GM12878 (cell line): ENCODE measurements at regions not wholly inside any gene's neighbourhood (a gene's known extent, or its start where the extent isn't known, plus 50 kb on each side); places are given as distances from the start of the nearest gene placed in this dataset.

Experiments
- ATAC-seq: fragments of 200-7000 bp; cut with Tn5 transposase; 3 replicates; pipeline ENCODE4 v1.9.1; 2020; ENCODE audit warnings: mild to moderate bottlenecking, moderate library complexity
- BruUV-seq: library from RNA; stranded (reverse); fragments of 400-500 nt; replicated peaks from 2 replicates; lab custom pipeline; 2021; lab: Mats Ljungman, UMichigan
- CTCF ChIA-PET: fragments of 300-600 bp; sonication (Branson Sonifier 250); formaldehyde crosslinking; extraction: SDS; loops from one replicate; lab custom pipeline; 2021; ENCODE audit warnings: inconsistent platforms; lab: Yijun Ruan, JAX
- POLR2A ChIA-PET: fragments of 350-600 bp; formaldehyde crosslinking; extraction: SDS; loops from one replicate; lab custom pipeline; 2021; ENCODE audit warnings: inconsistent platforms; lab: Charles Lee
- RAD21 ChIA-PET: fragments of 300-600 bp; sonication (Branson Sonifier 250); formaldehyde crosslinking; loops from one replicate; lab custom pipeline; 2023; ENCODE audit warnings: antibody characterized with exemption; ENCODE audit not compliant: unreplicated experiment; lab: Charles Lee
- SMC1A ChIA-PET: fragments of 300-600 bp; sonication (Branson Sonifier 250); formaldehyde crosslinking; loops from one replicate; lab custom pipeline; 2023; ENCODE audit not compliant: unreplicated experiment, uncharacterized antibody; lab: Charles Lee
- DNase-seq: peaks from one replicate; pipeline ENCODE4 v3.0.0-alpha.2; 2011; ENCODE audit warnings: low read depth, low spot score
- FAIRE-seq: peaks from 3 replicates; lab custom pipeline; 2011; peaks lifted over from hg19 to GRCh38; lab: Jason Lieb, UNC
- H2AFZ ChIP-seq: 2 replicates; pipeline ENCODE4 v1.6.0; 2011; ENCODE audit warnings: low read depth, low read length, control low read depth; ENCODE audit not compliant: control insufficient read depth
- H3K27ac ChIP-seq: 2 replicates; pipeline ENCODE4 v1.5.1; 2011; ENCODE audit warnings: control low read depth; ENCODE audit not compliant: control insufficient read depth, insufficient read depth
- H3K27me3 ChIP-seq, 2 experiments: replicated peaks in 1 of 2; 2 replicates each; pipeline versions ENCODE4 v1.6.0 to v1.6.1; 2011; ENCODE audit warnings: low read length in 1 of 2; ENCODE audit not compliant: control insufficient read depth in 2 of 2, insufficient read depth in 2 of 2
- H3K36me3 ChIP-seq, 2 experiments: 2 replicates each; pipeline ENCODE4 v1.5.1; 2011; ENCODE audit warnings: low read length in 1 of 2; ENCODE audit not compliant: control insufficient read depth in 2 of 2, insufficient read depth in 2 of 2
- H3K4me1 ChIP-seq: 2 replicates; pipeline ENCODE4 v1.6.1; 2011; ENCODE audit warnings: mild to moderate bottlenecking, low read length, moderate library complexity, mixed read lengths; ENCODE audit not compliant: control insufficient read depth, insufficient read depth
- H3K4me2 ChIP-seq: 2 replicates; pipeline ENCODE4 v1.6.0; 2011; ENCODE audit warnings: control low read depth; ENCODE audit not compliant: control insufficient read depth, insufficient read depth
- H3K4me3 ChIP-seq: fragments of 200-600 bp; sonication (generic); 2 replicates; pipeline ENCODE4 v1.5.1; 2016
- H3K79me2 ChIP-seq: 2 replicates; pipeline ENCODE4 v1.6.0; 2011; ENCODE audit warnings: low read length; ENCODE audit not compliant: control insufficient read depth, insufficient read depth
- H3K9ac ChIP-seq: 2 replicates; pipeline ENCODE4 v1.8.0; 2011; ENCODE audit warnings: low read length, control low read depth, mixed read lengths; ENCODE audit not compliant: control insufficient read depth, insufficient read depth
- H3K9me3 ChIP-seq: replicated peaks from 3 replicates; pipeline ENCODE4 v1.5.1; 2011; ENCODE audit warnings: mild to moderate bottlenecking, low read length; ENCODE audit not compliant: control insufficient read depth, insufficient read depth
- H4K20me1 ChIP-seq: 2 replicates; pipeline ENCODE4 v1.6.0; 2011; ENCODE audit not compliant: control insufficient read depth, insufficient read depth
- BCLAF1 ChIP-seq: fragments of 450-650 bp; IDR thresholded peaks from 2 replicates; pipeline ENCODE4 v1.6.1; 2017; ENCODE audit warnings: antibody characterized with exemption, mild to moderate bottlenecking, moderate library complexity
- BMI1 ChIP-seq: fragments of 450-650 bp; IDR thresholded peaks from 2 replicates; pipeline ENCODE4 v1.6.1; 2016; ENCODE audit warnings: mild to moderate bottlenecking, moderate library complexity, borderline replicate concordance
- CBX5 ChIP-seq: sonication (generic); IDR thresholded peaks from 2 replicates; pipeline ENCODE4 v1.6.1; 2016; ENCODE audit warnings: low read depth, moderate library complexity, mild to moderate bottlenecking, inconsistent platforms
- EGR1 ChIP-seq, 2 experiments: IDR thresholded peaks; 1 replicate in 1 of 2; 2 replicates in 1 of 2; pipeline ENCODE4 v1.6.1; 2011 to 2012; ENCODE audit warnings: low read depth in 2 of 2, low read length in 2 of 2, borderline replicate concordance in 1 of 2, mild to moderate bottlenecking in 1 of 2, moderate library complexity in 1 of 2
- HDGF ChIP-seq: fragments of 450-650 bp; IDR thresholded peaks from 2 replicates; pipeline ENCODE4 v1.6.1; 2016; ENCODE audit warnings: antibody characterized with exemption
- HSF1 ChIP-seq: fragments of 150-350 bp; IDR thresholded peaks from 2 replicates; pipeline ENCODE4 v1.6.1; 2014; ENCODE audit warnings: mild to moderate bottlenecking, low read depth, low read length
- IRF4 ChIP-seq: IDR thresholded peaks from 2 replicates; pipeline ENCODE4 v1.6.1; 2011; ENCODE audit warnings: low read depth, low read length
- MEF2B ChIP-seq: fragments of 450-650 bp; IDR thresholded peaks from 2 replicates; pipeline ENCODE4 v1.6.1; 2018; ENCODE audit warnings: mild to moderate bottlenecking, moderate library complexity; ENCODE audit not compliant: partially characterized antibody, poor library complexity, severe bottlenecking
- NFXL1 ChIP-seq: fragments of 450-650 bp; IDR thresholded peaks from 2 replicates; pipeline ENCODE4 v1.6.1; 2017; ENCODE audit warnings: antibody characterized with exemption, mild to moderate bottlenecking, borderline replicate concordance
- SPI1 ChIP-seq: IDR thresholded peaks from 2 replicates; pipeline ENCODE4 v1.6.1; 2011; ENCODE audit warnings: low read depth, mild to moderate bottlenecking, low read length, moderate library complexity, borderline replicate concordance; ENCODE audit not compliant: insufficient read depth
- TBL1XR1 ChIP-seq: IDR thresholded peaks from 2 replicates; pipeline ENCODE4 v1.6.1; 2012; ENCODE audit warnings: low read depth, low read length, improper control_type of control experiment
- USF2 ChIP-seq: IDR thresholded peaks from 2 replicates; pipeline ENCODE4 v1.6.1; 2011; ENCODE audit warnings: low read depth, low read length, improper control_type of control experiment, borderline replicate concordance
- WRNIP1 ChIP-seq: IDR thresholded peaks from 2 replicates; pipeline ENCODE4 v1.6.1; 2011; ENCODE audit warnings: low read depth, low read length, improper control_type of control experiment, borderline replicate concordance
- ZBTB4 ChIP-seq: fragments of 450-650 bp; formaldehyde crosslinking; IDR thresholded peaks from 2 replicates; pipeline ENCODE4 v1.4.0; 2022; ENCODE audit warnings: mild to moderate bottlenecking, moderate library complexity
- ZNF384 ChIP-seq: IDR thresholded peaks from 2 replicates; pipeline ENCODE4 v1.6.1; 2012; ENCODE audit warnings: low read depth, mild to moderate bottlenecking, low read length, improper control_type of control experiment, borderline replicate concordance
- ZZZ3 ChIP-seq: IDR thresholded peaks from 2 replicates; pipeline ENCODE4 v1.6.1; 2011; ENCODE audit warnings: low read depth; ENCODE audit not compliant: control insufficient read depth, insufficient read length
- WGBS: methylation state at CpG from one replicate; pipeline ENCODE4 v1.1.6; 2016; ENCODE audit warnings: low lambda C conversion rate; ENCODE audit not compliant: insufficient replicate concordance, insufficient coverage; ENCODE audit errors: missing lambda C conversion rate; 5-methylcytosine and 5-hydroxymethylcytosine counted together
- in situ Hi-C: fragments of 300-500 bp; cut with MboI; formaldehyde crosslinking; loops from 9 replicates; pipeline ENCODE4 v1.14.3; 2018; ENCODE audit warnings: mixed read lengths
- intact Hi-C: fragments of 100-400 bp; cut with micrococcal nuclease; formaldehyde crosslinking; loops from one replicate; pipeline ENCODE4 v1.14.2; 2022; ENCODE audit not compliant: unreplicated experiment

- no peaks in the 10 kb centered on the region for H3K9me3 ChIP-seq
- ATAC-seq (no peak), DNase-seq (no peak), FAIRE-seq (no peak)
- H3K4me2 ChIP-seq = no peak overlapping the region
- no peaks in the 10 kb centered on the region for H4K20me1 ChIP-seq
- H3K4me1 ChIP-seq = no peaks in the 10 kb centered on the region
- H3K79me2 ChIP-seq = no peaks in the 10 kb centered on the region
- no peak overlapping the region for H3K4me3 ChIP-seq
- ChIA-PET CTCF (no interaction called here), SMC1A (no interaction called here), POLR2A (no interaction called here)
- WGBS = 71% methylated on average over 1 of the region's 1 CpG
- H3K9ac ChIP-seq = no peak overlapping the region
- H3K36me3 ChIP-seq = no peaks in the 10 kb centered on the region
- in situ Hi-C loops (no loop called here), intact Hi-C loops (no loop called here)
- BruUV-seq = no TSS peak
- no peak overlapping the region for H3K27ac ChIP-seq
- H2AFZ ChIP-seq = no peak overlapping the region
- TF ChIP-seq WRNIP1 = no peak
- TF ChIP-seq ZNF384 = no peak
- no peak for TF ChIP-seq SPI1
- TF ChIP-seq NFXL1 = no peak
- no peak for TF ChIP-seq TBL1XR1
- no peak for TF ChIP-seq HSF1
- no peak for TF ChIP-seq ZZZ3
- no peak for TF ChIP-seq ZBTB4 (CRISPR knock-in tag)
- TF ChIP-seq BCLAF1 = no peak
- no peak for TF ChIP-seq MEF2B
- TF ChIP-seq CBX5 = no peak
- no peak for TF ChIP-seq EGR1 (IDR thresholded peaks at IDR 0.05; ENCODE audit: borderline replicate concordance in 1 of 2, low read depth in 2 of 2, low read length in 2 of 2)
- TF ChIP-seq USF2 = no peak
- TF ChIP-seq BMI1 = no peak
- TF ChIP-seq HDGF = no peak
- no peak for TF ChIP-seq IRF4
- TF ChIP-seq, all 136 proteins: peak for 0
- RAD21 ChIA-PET = no interaction called here
- no peaks in the 10 kb centered on the region for H3K27me3 ChIP-seq
Measured at GRCh38 chr6:141657812-141658211, 474.9 kb upstream of the GJE1 start.
